Hepatocyte (in vitro differentiated cells): ENCODE measurements at regions not wholly inside any gene's neighbourhood (a gene's known extent, or its start where the extent isn't known, plus 50 kb on each side); places are given as distances from the start of the nearest gene placed in this dataset.

Experiments used
- EZH2 ChIP-seq: fragments of 200-600 bp; sonication (generic); IDR thresholded peaks from 2 replicates; pipeline ENCODE4 v1.6.1; 2016; ENCODE audit warnings: antibody characterized with exemption, mild to moderate bottlenecking, borderline replicate concordance
- EZH2phosphoT487 ChIP-seq: fragments of 200-600 bp; sonication (generic); IDR thresholded peaks from one replicate; pipeline ENCODE4 v1.6.1; 2018; ENCODE audit warnings: antibody characterized with exemption, mild to moderate bottlenecking, low read depth, moderate library complexity; ENCODE audit not compliant: unreplicated experiment, severe bottlenecking

GRCh38 chr21:35243171-35243570, 194.1 kb upstream of the RUNX1 start:
- TF ChIP-seq EZH2phosphoT487 (no peak), EZH2 (no peak)
